Testis (tissue), 2 donors: ENCODE measurements at regions not wholly inside any gene's neighbourhood (a gene's known extent, or its start where the extent isn't known, plus 50 kb on each side); places are given as distances from the start of the nearest gene placed in this dataset.

Source experiments
- POLR2A ChIP-seq: fragments of 450-650 bp; IDR thresholded peaks from one replicate; pipeline ENCODE4 v1.6.1; 2017; ENCODE audit warnings: antibody characterized with exemption, mild to moderate bottlenecking, moderate library complexity
- TF ChIP-seq, protein P1 (sequence below), 3 experiments: fragments of 450-650 bp in 2 of 3; fragments of 200-600 bp in 1 of 3; sonication (generic) in 1 of 3; IDR thresholded peaks; one replicate each; pipeline ENCODE4 v1.5.1; 2016 to 2019; ENCODE audit warnings: antibody characterized with exemption in 3 of 3, mild to moderate bottlenecking in 2 of 3, moderate library complexity in 1 of 3

DNA sequence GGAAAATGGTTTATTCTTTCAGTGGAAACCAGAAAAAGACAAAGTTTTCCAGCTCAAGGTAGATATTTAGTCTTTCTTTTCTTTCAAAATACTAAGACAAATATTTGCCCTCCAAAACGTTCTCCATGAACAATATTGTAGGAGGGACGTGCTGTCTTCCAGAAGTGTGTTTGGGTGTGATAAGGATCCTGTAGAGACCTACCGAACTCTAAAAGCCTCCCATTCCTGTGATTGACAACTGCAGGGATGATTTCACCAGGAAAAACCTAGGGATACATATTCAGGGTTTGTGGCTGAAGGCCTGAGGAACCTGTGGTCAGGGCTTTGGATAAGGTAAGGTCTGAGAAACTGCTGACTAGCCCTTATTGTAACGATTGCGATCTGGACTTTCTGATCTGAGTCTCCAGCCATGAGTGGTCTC, 167.1 kb downstream of the ZNF648 start:
- TF ChIP-seq, protein P1, sequence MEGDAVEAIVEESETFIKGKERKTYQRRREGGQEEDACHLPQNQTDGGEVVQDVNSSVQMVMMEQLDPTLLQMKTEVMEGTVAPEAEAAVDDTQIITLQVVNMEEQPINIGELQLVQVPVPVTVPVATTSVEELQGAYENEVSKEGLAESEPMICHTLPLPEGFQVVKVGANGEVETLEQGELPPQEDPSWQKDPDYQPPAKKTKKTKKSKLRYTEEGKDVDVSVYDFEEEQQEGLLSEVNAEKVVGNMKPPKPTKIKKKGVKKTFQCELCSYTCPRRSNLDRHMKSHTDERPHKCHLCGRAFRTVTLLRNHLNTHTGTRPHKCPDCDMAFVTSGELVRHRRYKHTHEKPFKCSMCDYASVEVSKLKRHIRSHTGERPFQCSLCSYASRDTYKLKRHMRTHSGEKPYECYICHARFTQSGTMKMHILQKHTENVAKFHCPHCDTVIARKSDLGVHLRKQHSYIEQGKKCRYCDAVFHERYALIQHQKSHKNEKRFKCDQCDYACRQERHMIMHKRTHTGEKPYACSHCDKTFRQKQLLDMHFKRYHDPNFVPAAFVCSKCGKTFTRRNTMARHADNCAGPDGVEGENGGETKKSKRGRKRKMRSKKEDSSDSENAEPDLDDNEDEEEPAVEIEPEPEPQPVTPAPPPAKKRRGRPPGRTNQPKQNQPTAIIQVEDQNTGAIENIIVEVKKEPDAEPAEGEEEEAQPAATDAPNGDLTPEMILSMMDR (IDR thresholded peaks at IDR 0.05): no peak
- TF ChIP-seq POLR2A: no peak
